CD4-positive, alpha-beta T cell (primary cell): ENCODE measurements at regions not wholly inside any gene's neighbourhood (a gene's known extent, or its start where the extent isn't known, plus 50 kb on each side); places are given as distances from the start of the nearest gene placed in this dataset.
"Not testable (repeated sequence)": the region's sequence is repeated elsewhere in the genome, so short reads cannot be mapped to it uniquely, and the experiment has no call there.

Experiments used
- ATAC-seq: fragments of 200-7000 bp; cut with Tn5 transposase; one replicate; pipeline ENCODE4 v1.10.0; 2022; ENCODE audit warnings: mild to moderate bottlenecking; ENCODE audit not compliant: poor library complexity
- CTCF ChIA-PET: fragments of 350-600 bp; sonication (Branson Sonifier 250); formaldehyde crosslinking; loops from one replicate; lab custom pipeline; 2021; ENCODE audit warnings: antibody characterized with exemption, inconsistent platforms; lab: Charles Lee
- POLR2A ChIA-PET: fragments of 350-600 bp; sonication (Branson Sonifier 250); formaldehyde crosslinking; loops from one replicate; lab custom pipeline; 2021; ENCODE audit warnings: antibody characterized with exemption, inconsistent platforms; lab: Charles Lee
- DNase-seq, 14 experiments: peaks; one replicate each; pipeline ENCODE4 v3.0.0-alpha.2; 2013 to 2020; ENCODE audit warnings: mixed read lengths in 2 of 14
- H3K27ac ChIP-seq, 2 donors: one replicate each; pipeline versions ENCODE4 v1.5.1 to v1.7.0; 2013; ENCODE audit warnings: low read length in 2 of 2, low read depth in 1 of 2, mild to moderate bottlenecking in 1 of 2
- H3K27me3 ChIP-seq, 2 experiments: 1 replicate in 1 of 2; 2 replicates in 1 of 2; pipeline versions ENCODE4 v1.6.1 to v1.7.0; 2013; ENCODE audit warnings: low read length in 2 of 2, control low read depth in 1 of 2, mild to moderate bottlenecking in 1 of 2, moderate library complexity in 1 of 2; ENCODE audit not compliant: insufficient read depth in 2 of 2, control insufficient read depth in 1 of 2
- H3K36me3 ChIP-seq: one replicate; pipeline ENCODE4 v1.6.1; 2013; ENCODE audit warnings: low read length, control low read depth; ENCODE audit not compliant: insufficient read depth
- H3K4me1 ChIP-seq: one replicate; pipeline ENCODE4 v1.6.1; 2013; ENCODE audit warnings: low read length, control low read depth; ENCODE audit not compliant: insufficient read depth
- H3K4me3 ChIP-seq: one replicate; pipeline ENCODE4 v1.5.1; 2013; ENCODE audit warnings: mild to moderate bottlenecking, low read length, moderate library complexity
- H3K9me3 ChIP-seq, 2 experiments: 1 replicate in 1 of 2; 2 replicates in 1 of 2; pipeline versions ENCODE4 v1.6.1 to v1.7.0; 2013; ENCODE audit warnings: low read length in 2 of 2, mild to moderate bottlenecking in 2 of 2, control low read depth in 1 of 2, moderate library complexity in 1 of 2; ENCODE audit not compliant: control insufficient read depth in 1 of 2, insufficient read depth in 1 of 2
- H3K27ac Mint-ChIP-seq: one replicate; pipeline ENCODE4 v1.8.0; 2020; ENCODE audit warnings: mixed read lengths
- H3K27me3 Mint-ChIP-seq: one replicate; pipeline ENCODE4 v1.8.0; 2021; ENCODE audit warnings: mixed read lengths
- H3K36me3 Mint-ChIP-seq: one replicate; pipeline ENCODE4 v1.8.0; 2021; ENCODE audit warnings: low read depth, mixed read lengths
- H3K4me1 Mint-ChIP-seq: one replicate; pipeline ENCODE4 v1.8.0; 2021; ENCODE audit warnings: low read depth, mixed read lengths
- H3K4me3 Mint-ChIP-seq: one replicate; pipeline ENCODE4 v1.8.0; 2020; ENCODE audit warnings: mild to moderate bottlenecking, mixed read lengths
- H3K9me3 Mint-ChIP-seq: one replicate; pipeline ENCODE4 v1.8.0; 2020; ENCODE audit warnings: mixed read lengths
- intact Hi-C, 2 experiments: fragments of 100-400 bp; cut with DNase I in 1 of 2; cut with micrococcal nuclease in 1 of 2; formaldehyde crosslinking; loops; one replicate each; pipeline versions ENCODE4 v1.15.1 to v1.9.0; 2023 to 2025; cut with DNase I, micrococcal nuclease

DNA sequence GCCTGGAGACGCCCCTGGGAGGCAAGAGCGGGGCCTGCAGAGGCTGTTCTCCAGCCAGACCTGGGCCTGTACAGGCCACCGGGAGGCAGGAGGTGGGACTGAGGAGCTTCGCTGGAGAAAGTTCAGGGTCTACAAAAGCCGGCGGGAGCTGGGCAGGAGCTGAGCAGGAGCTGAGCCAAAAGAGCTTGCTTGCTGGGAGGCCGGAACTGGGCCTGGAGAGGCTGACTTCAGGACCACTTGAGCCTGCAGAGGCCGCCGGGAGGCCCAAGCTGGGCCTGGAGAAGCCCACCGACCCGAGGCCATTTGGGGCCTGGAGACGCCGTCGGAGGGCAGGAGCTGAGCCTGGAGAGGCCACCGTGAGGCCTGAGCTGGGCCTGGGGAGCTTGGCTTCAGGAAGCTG, 309.0 kb downstream of the ZNF479 start:
- H3K9me3 Mint-ChIP-seq, H3K4me1 ChIP-seq, H3K4me1 Mint-ChIP-seq, POLR2A ChIA-PET, DNase-seq, H3K36me3 Mint-ChIP-seq, intact Hi-C loops, H3K36me3 ChIP-seq, H3K27ac ChIP-seq, CTCF ChIA-PET, H3K27me3 Mint-ChIP-seq, H3K27ac Mint-ChIP-seq, ATAC-seq, H3K4me3 ChIP-seq, H3K27me3 ChIP-seq, H3K4me3 Mint-ChIP-seq: not testable (repeated sequence)
- H3K9me3 ChIP-seq = peaks cover 0 to 37% of the 10 kb centered on the region in 2 experiments

DNA sequence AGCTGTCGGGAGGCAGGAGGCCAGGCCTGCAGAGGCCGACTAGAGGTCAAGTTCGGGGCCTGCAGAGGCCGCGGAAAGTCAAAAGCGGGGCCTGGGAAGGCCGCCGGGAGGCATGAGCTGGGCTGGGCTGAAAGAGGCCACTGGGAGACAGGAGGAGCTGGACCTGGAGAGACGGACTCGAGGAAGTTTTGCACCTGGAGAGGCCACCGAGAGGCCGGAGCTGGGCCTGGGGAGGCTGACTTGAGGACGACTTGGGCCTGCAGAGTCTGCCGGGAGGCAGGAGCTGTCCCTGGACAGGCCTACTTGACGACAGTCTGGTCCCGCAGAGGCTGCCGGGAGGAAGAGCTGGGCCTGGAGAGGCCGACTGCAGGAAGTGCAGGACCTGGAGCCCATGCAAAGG, 310.1 kb downstream of the ZNF479 start:
- ATAC-seq, H3K4me3 ChIP-seq, H3K27me3 Mint-ChIP-seq, H3K36me3 ChIP-seq, intact Hi-C loops, H3K4me1 Mint-ChIP-seq, H3K9me3 Mint-ChIP-seq, DNase-seq, CTCF ChIA-PET, H3K36me3 Mint-ChIP-seq, H3K27me3 ChIP-seq, H3K27ac Mint-ChIP-seq, H3K4me1 ChIP-seq, H3K4me3 Mint-ChIP-seq, POLR2A ChIA-PET, H3K27ac ChIP-seq: not testable (repeated sequence)
- H3K9me3 ChIP-seq = peaks cover 0 to 26% of the 10 kb centered on the region in 2 experiments

DNA sequence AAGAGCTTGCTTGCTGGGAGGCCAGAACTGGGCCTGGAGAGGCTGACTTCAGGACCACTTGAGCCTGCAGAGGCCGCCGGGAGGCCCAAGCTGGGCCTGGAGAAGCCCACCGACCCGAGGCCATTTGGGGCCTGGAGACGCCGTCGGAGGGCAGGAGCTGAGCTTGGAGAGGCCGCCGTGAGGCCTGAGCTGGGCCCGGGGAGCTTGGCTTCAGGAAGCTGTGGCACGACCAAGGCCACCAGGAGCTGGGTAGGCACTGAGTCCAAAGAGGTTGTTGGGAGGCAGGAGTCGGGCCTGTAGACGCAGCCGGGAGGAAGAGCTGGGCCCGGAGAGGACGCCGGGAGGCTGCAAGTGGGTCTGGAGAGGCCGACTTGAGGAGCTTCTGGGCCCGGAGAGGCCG, 310.7 kb downstream of the ZNF479 start:
- POLR2A ChIA-PET, H3K4me1 Mint-ChIP-seq, H3K9me3 Mint-ChIP-seq, H3K27ac ChIP-seq, DNase-seq, H3K27ac Mint-ChIP-seq, H3K27me3 ChIP-seq, intact Hi-C loops, ATAC-seq, H3K4me1 ChIP-seq, H3K4me3 Mint-ChIP-seq, H3K27me3 Mint-ChIP-seq, H3K36me3 Mint-ChIP-seq, H3K4me3 ChIP-seq, CTCF ChIA-PET, H3K36me3 ChIP-seq: not testable (repeated sequence)
- peaks cover 0 to 21% of the 10 kb centered on the region in 2 experiments for H3K9me3 ChIP-seq

DNA sequence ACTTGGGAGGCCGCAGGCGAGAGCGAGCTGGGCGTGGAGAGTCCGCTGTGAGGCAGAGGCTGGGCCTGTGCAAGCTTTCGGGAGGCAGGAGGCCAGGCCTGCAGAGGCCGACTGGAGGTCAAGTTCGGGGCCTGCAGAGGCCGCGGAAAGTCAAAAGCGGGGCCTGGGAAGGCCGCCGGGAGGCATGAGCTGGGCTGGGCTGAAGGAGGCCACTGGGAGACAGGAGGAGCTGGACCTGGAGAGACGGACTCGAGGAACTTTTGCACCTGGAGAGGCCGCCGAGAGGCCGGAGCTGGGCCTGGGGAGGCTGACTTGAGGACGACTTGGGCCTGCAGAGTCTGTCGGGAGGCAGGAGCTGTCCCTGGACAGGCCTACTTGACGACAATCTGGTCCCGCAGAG, 314.0 kb downstream of the ZNF479 start:
- DNase-seq, CTCF ChIA-PET, H3K4me3 ChIP-seq, H3K36me3 ChIP-seq, intact Hi-C loops, H3K27ac Mint-ChIP-seq, H3K36me3 Mint-ChIP-seq, H3K4me1 ChIP-seq, H3K4me1 Mint-ChIP-seq, H3K9me3 Mint-ChIP-seq, H3K27me3 Mint-ChIP-seq, H3K27ac ChIP-seq, H3K4me3 Mint-ChIP-seq, ATAC-seq, POLR2A ChIA-PET, H3K27me3 ChIP-seq: not testable (repeated sequence)
- H3K9me3 ChIP-seq = peaks cover 0 to 15% of the 10 kb centered on the region in 2 experiments

DNA sequence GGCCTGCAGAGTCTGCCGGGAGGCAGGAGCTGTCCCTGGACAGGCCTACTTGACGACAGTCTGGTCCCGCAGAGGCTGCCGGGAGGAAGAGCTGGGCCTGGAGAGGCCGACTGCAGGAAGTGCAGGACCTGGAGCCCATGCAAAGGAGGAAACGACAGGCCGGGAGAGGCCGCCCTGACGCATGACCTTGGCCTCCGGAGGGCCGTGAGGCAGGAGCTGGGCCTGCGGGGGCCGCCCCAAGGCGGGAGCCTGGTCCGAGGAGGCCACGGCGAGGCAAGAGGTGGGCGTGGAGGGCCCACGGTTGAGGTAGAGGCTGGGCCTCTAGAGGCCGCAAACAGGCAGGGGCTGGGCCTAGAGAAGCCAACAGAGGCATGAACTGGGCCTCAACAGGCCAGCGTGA, 317.3 kb downstream of the ZNF479 start:
- H3K4me1 ChIP-seq, H3K9me3 Mint-ChIP-seq, H3K4me3 Mint-ChIP-seq, H3K27ac Mint-ChIP-seq, CTCF ChIA-PET, H3K36me3 ChIP-seq, H3K36me3 Mint-ChIP-seq, H3K27me3 ChIP-seq, H3K4me3 ChIP-seq, H3K27me3 Mint-ChIP-seq, intact Hi-C loops, H3K4me1 Mint-ChIP-seq, POLR2A ChIA-PET, H3K27ac ChIP-seq, DNase-seq, ATAC-seq: not testable (repeated sequence)
- H3K9me3 ChIP-seq = peaks cover 0 to 42% of the 10 kb centered on the region in 2 experiments

DNA sequence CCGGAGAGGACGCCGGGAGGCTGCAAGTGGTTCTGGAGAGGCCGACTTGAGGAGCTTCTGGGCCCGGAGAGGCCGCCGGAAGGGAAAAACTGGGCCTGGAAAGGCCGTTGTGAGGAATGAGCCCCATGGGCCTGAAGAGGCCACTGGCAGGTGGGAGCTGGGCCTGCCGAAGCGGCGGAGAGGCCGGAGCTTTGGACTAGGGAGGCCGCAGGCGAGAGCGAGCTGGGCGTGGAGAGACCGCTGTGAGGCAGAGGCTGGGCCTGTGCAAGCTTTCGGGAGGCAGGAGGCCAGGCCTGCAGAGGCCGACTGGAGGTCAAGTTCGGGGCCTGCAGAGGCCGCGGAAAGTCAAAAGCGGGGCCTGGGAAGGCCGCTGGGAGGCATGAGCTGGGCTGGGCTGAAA, 317.8 kb downstream of the ZNF479 start:
- CTCF ChIA-PET, H3K27ac Mint-ChIP-seq, H3K4me1 Mint-ChIP-seq, H3K27ac ChIP-seq, H3K9me3 Mint-ChIP-seq, DNase-seq, ATAC-seq, H3K27me3 ChIP-seq, H3K4me3 ChIP-seq, H3K27me3 Mint-ChIP-seq, intact Hi-C loops, H3K36me3 Mint-ChIP-seq, POLR2A ChIA-PET, H3K36me3 ChIP-seq, H3K4me3 Mint-ChIP-seq, H3K4me1 ChIP-seq: not testable (repeated sequence)
- peaks cover 0 to 48% of the 10 kb centered on the region in 2 experiments for H3K9me3 ChIP-seq

DNA sequence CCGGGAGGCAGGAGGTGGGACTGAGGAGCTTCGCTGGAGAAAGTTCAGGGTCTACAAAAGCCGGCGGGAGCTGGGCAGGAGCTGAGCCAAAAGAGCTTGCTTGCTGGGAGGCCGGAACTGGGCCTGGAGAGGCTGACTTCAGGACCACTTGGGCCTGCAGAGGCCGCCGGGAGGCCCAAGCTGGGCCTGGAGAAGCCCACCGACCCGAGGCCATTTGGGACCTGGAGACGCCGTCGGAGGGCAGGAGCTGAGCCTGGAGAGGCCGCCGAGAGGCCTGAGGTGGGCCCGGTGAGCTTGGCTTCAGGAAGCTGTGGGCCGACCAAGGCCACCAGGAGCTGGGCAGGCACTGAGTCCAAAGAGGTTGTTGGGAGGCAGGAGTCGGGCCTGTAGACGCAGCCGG, 318.3 kb downstream of the ZNF479 start:
- H3K4me1 ChIP-seq, ATAC-seq, H3K9me3 Mint-ChIP-seq, H3K27ac ChIP-seq, intact Hi-C loops, H3K27me3 ChIP-seq, DNase-seq, H3K27me3 Mint-ChIP-seq, H3K36me3 Mint-ChIP-seq, H3K36me3 ChIP-seq, H3K4me3 Mint-ChIP-seq, H3K27ac Mint-ChIP-seq, POLR2A ChIA-PET, H3K4me3 ChIP-seq, CTCF ChIA-PET, H3K4me1 Mint-ChIP-seq: not testable (repeated sequence)
- H3K9me3 ChIP-seq = peaks cover 0 to 51% of the 10 kb centered on the region in 2 experiments
